ENCODE measurements at regions not wholly inside any gene's neighbourhood (a gene's known extent, or its start where the extent isn't known, plus 50 kb on each side); places are given as distances from the start of the nearest gene placed in this dataset.

DNA sequence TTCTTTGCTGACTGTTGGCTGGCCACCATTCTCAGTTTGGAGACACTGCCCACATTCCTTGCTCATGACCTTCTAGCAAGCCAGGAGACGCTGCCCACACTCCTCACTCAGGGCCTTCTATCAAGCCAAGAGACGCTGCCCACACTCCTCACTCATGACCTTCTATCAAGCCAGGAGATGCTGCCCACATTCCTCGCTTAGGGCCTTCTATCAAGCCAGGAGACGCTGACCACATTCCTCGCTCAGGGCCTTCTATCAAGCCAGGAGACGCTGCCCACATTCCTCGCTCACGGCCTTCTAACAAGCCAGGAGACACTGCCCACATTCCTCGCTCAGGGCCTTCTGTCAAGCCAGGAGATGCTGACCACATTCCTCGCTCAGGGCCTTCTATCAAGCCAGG is 131.3 kb upstream of the CBLN2 start:
- H3K4ac ChIP-seq (ENCODE audit: low read depth, low read length) = no peak overlapping the region
- H2AK5ac ChIP-seq (ENCODE audit: insufficient read length, low read length) = no peak overlapping the region
- Mint-ChIP-seq H3K27ac (no peak overlapping the region), H3K4me1 (peaks cover 0 to 4% of the 10 kb centered on the region in 2 experiments; a peak in 1 of 4 replicates), H3K9me3 (no peaks in the 10 kb centered on the region), H3K27me3 (ENCODE audit: low read depth) (peaks cover 2% of the 10 kb centered on the region), H3K36me3 (ENCODE audit: insufficient read depth in 1 of 3, low read depth in 3 of 3) (no peaks in the 10 kb centered on the region), H3K4me3 (no peak overlapping the region)
- H3K4me2 ChIP-seq (ENCODE audit: insufficient read depth, insufficient read length, low read length) = no peak overlapping the region
- no peak overlapping the region for H2BK15ac ChIP-seq (ENCODE audit: low read depth, low read length)
- H4K8ac ChIP-seq (replicated peaks; ENCODE audit: insufficient read length, low read depth, low read length) = no peak overlapping the region
- H2BK5ac ChIP-seq (ENCODE audit: insufficient read length, low read length) = no peak overlapping the region
- H2BK20ac ChIP-seq (ENCODE audit: low read depth, low read length, poor library complexity, severe bottlenecking) = no peak overlapping the region
- H3T11ph ChIP-seq (ENCODE audit: low read length) = no peak overlapping the region
- H2AFZ ChIP-seq (ENCODE audit: low read length) = no peak overlapping the region
- no peaks in the 10 kb centered on the region for H3K79me2 ChIP-seq (ENCODE audit: insufficient read depth, low read length)
- no peak overlapping the region for H3K56ac ChIP-seq (ENCODE audit: insufficient read length, low read depth, low read length)
- H3K23me2 ChIP-seq (ENCODE audit: insufficient read length, low read depth, low read length, poor library complexity, severe bottlenecking) = no peaks in the 10 kb centered on the region
- H2BK120ac ChIP-seq (ENCODE audit: low read depth, low read length, poor library complexity, severe bottlenecking) = no peak overlapping the region
- no peak overlapping the region for H3K18ac ChIP-seq (ENCODE audit: insufficient read length, low read depth, low read length)
- no peak overlapping the region for H3K9ac ChIP-seq (ENCODE audit: extremely low read depth, insufficient read length, low read length)
- H3K14ac ChIP-seq (ENCODE audit: insufficient read depth, low read length) = no peak overlapping the region
- H3K27me3 ChIP-seq (ENCODE audit: insufficient read depth, low read length) = no peaks in the 10 kb centered on the region
- no peak overlapping the region for H4K5ac ChIP-seq (ENCODE audit: insufficient read length, low read depth, low read length)
- no peak overlapping the region for H3K23ac ChIP-seq (ENCODE audit: insufficient read length, low read depth, low read length)
- no peaks in the 10 kb centered on the region for H3K79me1 ChIP-seq (ENCODE audit: insufficient read depth, low read depth, low read length, poor library complexity, severe bottlenecking)
- TF ChIP-seq, protein P1, sequence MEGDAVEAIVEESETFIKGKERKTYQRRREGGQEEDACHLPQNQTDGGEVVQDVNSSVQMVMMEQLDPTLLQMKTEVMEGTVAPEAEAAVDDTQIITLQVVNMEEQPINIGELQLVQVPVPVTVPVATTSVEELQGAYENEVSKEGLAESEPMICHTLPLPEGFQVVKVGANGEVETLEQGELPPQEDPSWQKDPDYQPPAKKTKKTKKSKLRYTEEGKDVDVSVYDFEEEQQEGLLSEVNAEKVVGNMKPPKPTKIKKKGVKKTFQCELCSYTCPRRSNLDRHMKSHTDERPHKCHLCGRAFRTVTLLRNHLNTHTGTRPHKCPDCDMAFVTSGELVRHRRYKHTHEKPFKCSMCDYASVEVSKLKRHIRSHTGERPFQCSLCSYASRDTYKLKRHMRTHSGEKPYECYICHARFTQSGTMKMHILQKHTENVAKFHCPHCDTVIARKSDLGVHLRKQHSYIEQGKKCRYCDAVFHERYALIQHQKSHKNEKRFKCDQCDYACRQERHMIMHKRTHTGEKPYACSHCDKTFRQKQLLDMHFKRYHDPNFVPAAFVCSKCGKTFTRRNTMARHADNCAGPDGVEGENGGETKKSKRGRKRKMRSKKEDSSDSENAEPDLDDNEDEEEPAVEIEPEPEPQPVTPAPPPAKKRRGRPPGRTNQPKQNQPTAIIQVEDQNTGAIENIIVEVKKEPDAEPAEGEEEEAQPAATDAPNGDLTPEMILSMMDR (conservative IDR thresholded peaks at IDR 0.05) = no peak
- DNase-seq = peak; percentile 67
- H4K20me1 ChIP-seq (ENCODE audit: control insufficient read depth, insufficient read depth, insufficient read length) = no peaks in the 10 kb centered on the region
- no peak overlapping the region for H2BK12ac ChIP-seq (ENCODE audit: insufficient read length, low read depth, low read length)
- no peaks in the 10 kb centered on the region for H3K4me1 ChIP-seq (ENCODE audit: insufficient read depth, low read length)
- H3K9me3 ChIP-seq (ENCODE audit: control insufficient read depth, low read depth, low read length) = no peaks in the 10 kb centered on the region
- H4K91ac ChIP-seq (ENCODE audit: insufficient read length, low read depth, low read length) = no peak overlapping the region
- no peak overlapping the region for H3K27ac ChIP-seq (ENCODE audit: insufficient read length, low read depth, low read length)
- WGBS (ENCODE audit: extremely low coverage, insufficient read length, low lambda C conversion rate) = no CpG with 5 or more reads among the region's 10 CpGs
